SK-N-MC (cell line): ENCODE measurements at regions not wholly inside any gene's neighbourhood (a gene's known extent, or its start where the extent isn't known, plus 50 kb on each side); places are given as distances from the start of the nearest gene placed in this dataset.

Source experiments
- EZH2 ChIP-seq: fragments of 200-600 bp; sonication (generic); IDR thresholded peaks from one replicate; pipeline ENCODE4 v1.6.1; 2017; ENCODE audit warnings: antibody characterized with exemption
- FOXP2 ChIP-seq: optimal IDR thresholded peaks from 2 replicates; pipeline ENCODE3; 2011; ENCODE audit warnings: mild to moderate bottlenecking, moderate library complexity; ENCODE audit not compliant: insufficient read depth; ENCODE audit errors: extremely low read length, control extremely low read depth
- POLR2AphosphoS5 ChIP-seq: IDR thresholded peaks from 2 replicates; pipeline ENCODE4 v1.6.1; 2012; ENCODE audit warnings: mild to moderate bottlenecking, low read depth, low read length, borderline replicate concordance

- TF ChIP-seq POLR2AphosphoS5 (no peak), EZH2 (no peak), FOXP2 (no peak)
Measured at GRCh38 chr20:57870597-57871236, 160.9 kb upstream of the PMEPA1 start.
